NCI-H2227 (cell line): ENCODE measurements at regions not wholly inside any gene's neighbourhood (a gene's known extent, or its start where the extent isn't known, plus 50 kb on each side); places are given as distances from the start of the nearest gene placed in this dataset.

ENCODE experiments used
- DNase-seq: peaks from one replicate; lab custom pipeline; 2025; ENCODE audit not compliant: unreplicated experiment; lab: John Stamatoyannopoulos, UW

DNA sequence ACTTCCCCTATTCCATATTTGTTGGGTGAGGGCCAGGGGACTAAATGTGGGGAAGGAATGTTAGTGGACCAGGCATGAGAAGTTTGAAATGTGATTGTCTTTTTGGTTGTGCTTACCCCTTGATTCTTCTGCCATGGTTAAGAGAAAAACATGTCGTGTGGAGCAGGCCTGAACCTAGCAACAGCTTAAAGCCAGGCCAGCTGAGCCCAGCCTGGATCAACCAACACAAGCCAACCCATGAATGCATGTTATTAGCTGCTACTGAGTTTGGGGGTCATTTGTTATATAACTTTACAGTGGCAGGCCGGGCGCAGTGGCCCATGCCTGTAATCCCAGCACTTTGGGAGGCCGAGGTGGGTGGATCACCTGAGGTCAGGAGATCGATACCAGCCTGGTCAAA lies 52.4 kb upstream of the TRIO start:
- DNase-seq: no peak

GRCh38 chr5:14090290-14090689 lies 52.9 kb upstream of the TRIO start:
- DNase-seq: no peak

- DNase-seq: no peak
Observed at GRCh38 chr5:14089198-14089597, 53.9 kb upstream of the TRIO start.

- DNase-seq: no peak
Observed at GRCh38 chr5:14086261-14086660, 56.9 kb upstream of the TRIO start.

DNA sequence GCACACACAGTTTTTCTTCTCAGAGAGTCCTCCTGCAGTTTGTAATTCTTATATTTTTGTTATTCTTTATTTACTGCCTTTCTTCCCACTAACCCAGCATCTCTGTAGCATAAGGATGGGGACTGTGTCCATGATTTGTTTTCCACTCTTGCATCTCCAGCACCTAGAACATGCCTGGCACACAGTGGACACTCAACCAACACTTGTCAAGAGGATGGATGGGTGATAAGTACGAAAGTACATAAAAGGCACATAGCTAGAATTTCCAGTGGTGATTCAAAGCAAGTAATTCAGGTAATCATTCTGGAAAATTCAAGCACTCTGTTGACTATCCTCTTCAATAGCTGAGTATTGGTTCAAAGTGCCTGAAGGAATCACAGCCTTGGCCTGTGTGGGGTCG lies 60.2 kb upstream of the TRIO start:
- DNase-seq: no peak

GRCh38 chr5:14082523-14082922 lies 60.6 kb upstream of the TRIO start:
- no peak for DNase-seq

DNA sequence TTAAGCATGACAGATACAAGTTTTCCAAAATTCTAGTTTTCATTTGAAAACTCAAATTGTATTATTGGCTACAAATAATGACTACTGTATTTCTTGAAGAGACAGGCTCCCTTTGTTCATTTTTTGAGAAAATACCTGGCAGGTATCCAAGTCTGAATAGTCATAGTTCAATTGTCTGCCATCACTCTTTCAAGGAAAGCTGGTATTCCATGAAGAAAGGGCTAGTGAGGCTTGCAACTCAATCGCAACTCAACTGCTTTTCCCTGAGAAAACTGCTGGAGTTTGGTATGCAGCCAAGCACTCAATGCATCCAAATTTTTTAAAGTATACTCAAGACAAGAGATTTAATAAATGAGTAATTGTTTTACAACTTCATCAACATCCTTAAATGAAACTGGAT lies 61.4 kb upstream of the TRIO start:
- DNase-seq: no peak

DNA sequence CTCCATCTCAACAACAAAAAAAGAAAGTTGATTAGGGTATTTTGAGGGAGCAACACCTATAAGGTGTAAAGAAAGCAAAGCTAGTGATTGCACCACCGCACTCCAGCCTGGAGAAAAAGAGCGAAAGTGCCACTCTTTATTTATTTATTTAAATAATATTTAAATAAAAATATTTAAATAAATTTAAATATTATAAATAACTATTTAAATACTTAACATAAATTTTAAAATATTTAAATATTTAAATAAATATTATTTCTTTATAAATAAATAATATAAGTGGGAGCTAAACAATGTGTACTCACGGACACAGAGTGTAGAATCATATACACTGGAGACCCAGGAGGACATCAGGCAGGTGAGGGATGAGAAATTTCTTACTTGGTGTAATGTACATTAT lies 64.4 kb upstream of the TRIO start:
- no peak for DNase-seq

- DNase-seq: no peak
Observed at GRCh38 chr5:14077501-14077900, 65.6 kb upstream of the TRIO start.

- no peak for DNase-seq
Observed at GRCh38 chr5:14076561-14076960, 66.6 kb upstream of the TRIO start.

DNA sequence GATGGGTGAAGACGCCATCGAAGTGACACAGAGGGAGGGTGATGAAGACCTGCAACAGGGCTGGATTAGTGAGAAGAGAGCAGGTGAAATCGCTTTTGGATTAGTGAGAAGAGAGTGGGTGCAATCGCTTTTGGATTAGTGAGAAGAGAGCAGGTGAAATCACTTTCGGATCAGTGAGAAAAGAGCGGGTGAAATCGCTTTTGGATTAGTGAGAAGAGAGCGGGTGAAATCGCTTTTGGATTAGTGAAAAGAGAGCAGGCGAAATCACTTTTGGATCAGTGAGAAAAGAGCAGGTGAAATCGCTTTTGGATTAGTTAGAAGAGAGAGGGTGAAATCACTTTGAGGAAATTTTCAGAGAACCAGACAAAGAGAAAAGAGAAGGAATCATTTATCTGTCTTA lies 67.2 kb upstream of the TRIO start:
- no peak for DNase-seq

- DNase-seq: no peak
Observed at GRCh38 chr5:14071433-14071832, 71.7 kb upstream of the TRIO start.

GRCh38 chr5:14069021-14069420 lies 74.1 kb upstream of the TRIO start:
- no peak for DNase-seq

GRCh38 chr5:14068136-14068535 lies 75.0 kb upstream of the TRIO start:
- no peak for DNase-seq

DNA sequence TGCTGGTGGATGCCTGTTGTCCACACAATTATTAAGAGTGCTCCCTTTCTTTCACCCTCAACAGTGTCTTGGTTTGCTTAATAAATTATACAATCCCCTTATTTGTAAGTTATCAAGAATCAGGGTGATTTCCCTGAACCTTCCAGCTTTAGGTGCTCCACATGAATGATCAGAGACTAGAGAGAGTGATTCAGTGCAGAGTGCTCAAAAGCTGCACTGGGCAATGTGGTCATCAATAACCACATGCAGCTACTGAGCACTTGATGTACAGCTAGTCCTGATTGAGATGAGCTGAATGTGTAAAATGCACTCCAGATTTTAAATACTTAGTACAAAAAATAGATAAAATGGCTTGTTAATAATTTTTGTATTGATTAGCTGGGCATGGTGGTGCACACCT lies 76.8 kb upstream of the TRIO start:
- no peak for DNase-seq

- no peak for DNase-seq
Observed at GRCh38 chr5:14064841-14065240, 78.3 kb upstream of the TRIO start.

GRCh38 chr5:14063691-14064090 lies 79.5 kb upstream of the TRIO start:
- DNase-seq: no peak

DNA sequence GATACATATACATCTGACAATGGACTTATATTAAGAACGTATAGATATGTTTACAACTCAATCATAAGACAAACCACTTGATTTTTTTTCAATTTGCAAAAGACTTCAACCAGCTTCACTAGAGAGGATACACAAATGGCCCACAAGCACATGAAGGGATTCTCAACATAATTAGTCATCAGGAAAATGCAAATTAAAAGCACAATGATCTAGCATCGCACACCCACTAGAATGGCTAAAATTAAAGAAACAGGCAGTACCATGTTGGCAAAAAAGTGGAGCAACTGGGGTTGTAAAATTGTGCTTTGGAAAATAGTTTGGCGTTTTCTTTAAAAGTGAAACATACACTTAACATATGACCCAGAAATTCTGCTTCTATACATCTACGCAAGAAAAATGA lies 80.0 kb upstream of the TRIO start:
- no peak for DNase-seq

DNA sequence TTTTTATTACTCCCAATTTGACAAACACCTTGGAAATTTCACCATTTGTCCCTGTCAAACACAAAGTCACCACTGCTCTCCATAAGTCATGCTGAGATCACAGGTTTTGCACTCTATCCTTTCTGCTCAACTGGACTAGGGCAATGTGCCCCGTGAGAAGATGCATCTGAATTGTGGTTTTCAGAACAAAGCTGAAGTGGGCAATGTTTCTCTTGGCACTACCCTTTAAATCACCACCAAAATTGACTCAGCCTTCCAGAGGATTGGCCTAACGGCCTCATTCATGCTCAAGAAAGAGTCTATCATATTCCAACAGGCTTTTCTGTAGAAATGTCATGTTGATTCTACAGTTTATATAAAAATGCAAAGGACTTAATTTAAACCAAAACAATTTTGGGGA lies 81.0 kb upstream of the TRIO start:
- no peak for DNase-seq

DNA sequence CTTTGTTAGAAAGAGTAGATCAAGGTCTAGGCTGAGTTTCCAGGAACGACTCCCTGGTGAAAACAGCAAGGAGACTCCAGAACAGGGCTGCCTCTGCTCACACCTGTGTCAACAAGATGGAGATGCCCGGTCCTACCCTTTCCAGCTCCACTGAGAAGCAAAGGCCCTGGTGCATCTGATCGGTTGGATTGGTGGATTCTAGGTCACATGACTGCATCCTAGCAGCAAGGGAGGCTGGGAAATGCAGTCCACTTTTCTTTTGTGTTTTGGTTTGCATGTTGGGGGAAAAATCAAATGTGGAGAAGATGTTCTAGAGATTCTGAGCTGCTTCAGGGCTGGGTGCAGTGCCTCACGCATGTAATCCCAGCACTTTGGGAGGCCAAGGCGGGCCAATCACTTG lies 82.0 kb upstream of the TRIO start:
- DNase-seq: peak; percentile 15

DNA sequence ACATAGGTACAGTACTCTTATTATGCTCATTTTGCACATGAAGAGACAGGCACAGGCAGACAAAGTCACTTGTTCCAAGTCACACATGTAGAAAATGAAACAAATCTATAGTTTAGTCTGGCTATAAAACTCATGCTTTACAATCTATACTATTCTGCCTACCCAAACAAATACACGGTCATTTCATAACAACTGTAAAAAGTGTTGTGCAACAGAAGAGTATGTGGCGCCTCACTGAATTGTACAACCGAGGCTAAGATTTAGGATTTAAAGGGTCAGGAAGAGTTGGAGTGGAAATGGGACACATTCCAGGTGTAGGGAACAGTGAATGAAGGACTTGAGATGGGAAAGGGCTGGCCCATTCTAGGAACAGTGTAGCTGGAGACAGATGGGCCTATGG lies 82.9 kb upstream of the TRIO start:
- no peak for DNase-seq

GRCh38 chr5:14059810-14060209 lies 83.3 kb upstream of the TRIO start:
- DNase-seq: no peak

- no peak for DNase-seq
Observed at GRCh38 chr5:14057289-14057688, 85.9 kb upstream of the TRIO start.

DNA sequence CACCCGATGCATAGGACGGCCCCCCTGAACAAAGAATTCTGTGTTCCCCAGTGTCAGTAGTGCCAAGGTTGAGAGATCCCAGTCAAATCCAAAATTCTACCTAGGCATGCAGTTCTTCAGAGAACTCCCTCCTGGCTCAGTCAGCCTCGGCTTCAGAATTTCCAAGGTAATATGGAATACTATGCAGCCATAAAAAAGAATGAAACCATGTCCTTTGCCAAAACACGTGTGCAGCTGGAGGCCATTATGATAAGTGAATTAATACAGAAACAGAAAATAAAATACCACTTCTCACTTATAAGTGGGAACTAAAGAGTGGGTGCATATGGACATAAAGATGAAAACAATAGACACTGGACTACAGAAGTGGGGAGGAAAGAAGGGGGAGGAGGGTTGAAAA lies 87.1 kb upstream of the TRIO start:
- DNase-seq: no peak
